SK-N-SH (cell line): ENCODE measurements at regions not wholly inside any gene's neighbourhood (a gene's known extent, or its start where the extent isn't known, plus 50 kb on each side); places are given as distances from the start of the nearest gene placed in this dataset.

Experiments used
- CTCF ChIA-PET: fragments of 300-600, 350-600 bp; formaldehyde crosslinking; extraction: SDS; loops from one replicate; lab custom pipeline; 2021; lab: Yijun Ruan, JAX
- POLR2A ChIA-PET: fragments of 350-600 bp; sonication (Branson Sonifier 250); formaldehyde crosslinking; extraction: SDS; loops from one replicate; lab custom pipeline; 2020; ENCODE audit warnings: antibody characterized with exemption, inconsistent platforms; lab: Yijun Ruan, JAX
- DNase-seq: peaks from one replicate; pipeline ENCODE4 v3.0.0; 2012
- H2AFZ ChIP-seq: fragments of 200-600 bp; sonication (generic); 2 replicates; pipeline ENCODE4 v1.8.1; 2016; ENCODE audit warnings: antibody characterized with exemption, mild to moderate bottlenecking, low read depth
- H3F3A ChIP-seq: fragments of 200-600 bp; sonication (generic); replicated peaks from 2 replicates; pipeline ENCODE3; 2016; ENCODE audit warnings: antibody characterized with exemption, mild to moderate bottlenecking; ENCODE audit not compliant: insufficient read depth
- H3K27ac ChIP-seq, 2 experiments: fragments of 200-500 bp in 1 of 2; fragments of 200-600 bp in 1 of 2; sonication (Bioruptor generic) in 1 of 2; sonication (generic), shearing (Covaris generic) in 1 of 2; 2 replicates each; pipeline versions ENCODE4 v1.5.1 to v1.6.1; 2014 to 2016; ENCODE audit warnings: low read depth in 2 of 2, inconsistent platforms in 1 of 2, low read length in 1 of 2, mild to moderate bottlenecking in 1 of 2, mixed read lengths in 1 of 2
- H3K27me3 ChIP-seq: fragments of 200-600 bp; sonication (generic), shearing (Covaris generic); 2 replicates; pipeline ENCODE4 v1.6.1; 2016; ENCODE audit warnings: mixed run types; ENCODE audit not compliant: insufficient read depth
- H3K36me3 ChIP-seq, 2 experiments: fragments of 200-500 bp in 1 of 2; fragments of 200-600 bp in 1 of 2; sonication (Bioruptor generic) in 1 of 2; sonication (generic) in 1 of 2; replicated peaks in 1 of 2; 2 replicates each; pipeline versions ENCODE3 to v1.5.1; 2014 to 2016; ENCODE audit warnings: low read length in 1 of 2, mild to moderate bottlenecking in 1 of 2; ENCODE audit not compliant: insufficient read depth in 2 of 2, control insufficient read depth in 1 of 2
- H3K4me1 ChIP-seq, 2 experiments: fragments of 200-500 bp in 1 of 2; fragments of 200-600 bp in 1 of 2; sonication (Bioruptor generic) in 1 of 2; sonication (generic), shearing (Covaris generic) in 1 of 2; 2 replicates each; pipeline versions ENCODE4 v1.5.1 to v1.6.1; 2014 to 2016; ENCODE audit warnings: low read depth in 1 of 2, low read length in 1 of 2, mixed run types in 1 of 2; ENCODE audit not compliant: insufficient read depth in 2 of 2, control insufficient read depth in 1 of 2
- H3K4me2 ChIP-seq: fragments of 200-600 bp; sonication (generic), shearing (Covaris generic); 2 replicates; pipeline ENCODE4 v1.6.1; 2017; ENCODE audit warnings: mixed run types
- H3K4me3 ChIP-seq, 2 experiments: fragments of 200-500 bp in 1 of 2; fragments of 200-600 bp in 1 of 2; sonication (Bioruptor generic) in 1 of 2; sonication (generic), shearing (Covaris generic) in 1 of 2; 2 replicates each; pipeline versions ENCODE4 v1.5.1 to v1.8.1; 2014 to 2016; ENCODE audit warnings: low read depth in 2 of 2, inconsistent platforms in 1 of 2, low read length in 1 of 2, mild to moderate bottlenecking in 1 of 2, mixed read lengths in 1 of 2, moderate library complexity in 1 of 2
- H3K79me2 ChIP-seq: fragments of 200-600 bp; sonication (generic); 2 replicates; pipeline ENCODE4 v1.8.1; 2017; ENCODE audit warnings: mild to moderate bottlenecking; ENCODE audit not compliant: insufficient read depth
- H3K9ac ChIP-seq: fragments of 200-600 bp; sonication (generic); 2 replicates; pipeline ENCODE4 v1.6.1; 2017; ENCODE audit warnings: mixed run types
- H3K9me2 ChIP-seq: fragments of 200-600 bp; sonication (generic); 2 replicates; pipeline ENCODE4 v1.6.1; 2017; ENCODE audit warnings: mixed run types
- H3K9me3 ChIP-seq: fragments of 200-600 bp; sonication (generic); 2 replicates; pipeline ENCODE4 v1.6.1; 2017; ENCODE audit warnings: mixed run types, mild to moderate bottlenecking, moderate library complexity
- H4K20me1 ChIP-seq: fragments of 200-600 bp; sonication (generic); 2 replicates; pipeline ENCODE4 v1.6.1; 2017; ENCODE audit warnings: mild to moderate bottlenecking, mixed run types; ENCODE audit not compliant: insufficient read depth
- ELF1 ChIP-seq: IDR thresholded peaks from 2 replicates; pipeline ENCODE4 v1.4.0; 2012
- EZH2phosphoT487 ChIP-seq: fragments of 200-600 bp; sonication (generic); IDR thresholded peaks from 2 replicates; pipeline ENCODE4 v1.6.1; 2017; ENCODE audit warnings: low read depth, mixed run types, mild to moderate bottlenecking, antibody characterized with exemption, moderate library complexity, borderline replicate concordance
- FOSL2 ChIP-seq: IDR thresholded peaks from 2 replicates; pipeline ENCODE4 v1.4.0; 2012; ENCODE audit warnings: low read depth, mild to moderate bottlenecking, moderate library complexity, borderline replicate concordance
- FOXJ3 ChIP-seq: sonication (generic); formaldehyde crosslinking; IDR thresholded peaks from 2 replicates; pipeline ENCODE4 v1.5.1; 2020; ENCODE audit warnings: mild to moderate bottlenecking, missing genetic modification reagents
- GABPA ChIP-seq: IDR thresholded peaks from 2 replicates; pipeline ENCODE4 v1.4.0; 2012; ENCODE audit warnings: low read depth, mild to moderate bottlenecking
- GATA2 ChIP-seq: sonication (generic); formaldehyde crosslinking; IDR thresholded peaks from 2 replicates; pipeline ENCODE4 v1.5.0; 2020; ENCODE audit warnings: mild to moderate bottlenecking, missing genetic modification reagents
- IRF3 ChIP-seq: fragments of 150-350 bp; IDR thresholded peaks from 2 replicates; pipeline ENCODE4 v1.6.1; 2016; ENCODE audit warnings: mild to moderate bottlenecking, low read depth, low read length
- JUND ChIP-seq: IDR thresholded peaks from 2 replicates; pipeline ENCODE4 v1.4.0; 2012
- MAX ChIP-seq: IDR thresholded peaks from 2 replicates; pipeline ENCODE4 v1.4.0; 2012; ENCODE audit warnings: low read depth
- MEF2A ChIP-seq: IDR thresholded peaks from 2 replicates; pipeline ENCODE4 v1.4.0; 2012; ENCODE audit warnings: low read depth, borderline replicate concordance
- NRF1 ChIP-seq: IDR thresholded peaks from 2 replicates; pipeline ENCODE4 v1.6.1; 2012; ENCODE audit warnings: low read depth, mild to moderate bottlenecking, low read length
- POLR2AphosphoS5 ChIP-seq: IDR thresholded peaks from 2 replicates; pipeline ENCODE4 v1.6.1; 2012; ENCODE audit warnings: low read depth, low read length
- RAD21 ChIP-seq: IDR thresholded peaks from 2 replicates; pipeline ENCODE4 v1.6.1; 2012; ENCODE audit warnings: mild to moderate bottlenecking, low read length
- RCOR1 ChIP-seq: fragments of 150-350 bp; IDR thresholded peaks from 2 replicates; pipeline ENCODE4 v1.6.1; 2017; ENCODE audit warnings: antibody characterized with exemption, low read length
- RXRA ChIP-seq: IDR thresholded peaks from 2 replicates; pipeline ENCODE4 v1.4.0; 2012; ENCODE audit warnings: low read depth, mild to moderate bottlenecking, borderline replicate concordance
- SIN3A ChIP-seq: IDR thresholded peaks from 2 replicates; pipeline ENCODE4 v1.6.1; 2012; ENCODE audit warnings: low read depth, mild to moderate bottlenecking, low read length, moderate library complexity, borderline replicate concordance
- SMC3 ChIP-seq: IDR thresholded peaks from 2 replicates; pipeline ENCODE4 v1.6.1; 2012; ENCODE audit warnings: low read depth, low read length, improper control_type of control experiment
- TCF12 ChIP-seq: IDR thresholded peaks from 2 replicates; pipeline ENCODE4 v1.4.0; 2012
- USF1 ChIP-seq: IDR thresholded peaks from 2 replicates; pipeline ENCODE4 v1.4.0; 2012; ENCODE audit warnings: low read depth, borderline replicate concordance
- YY1 ChIP-seq: IDR thresholded peaks from 2 replicates; pipeline ENCODE4 v1.4.0; 2012; ENCODE audit warnings: low read depth, mild to moderate bottlenecking
- ZBTB33 ChIP-seq: IDR thresholded peaks from 2 replicates; pipeline ENCODE4 v1.4.0; 2012; ENCODE audit warnings: low read depth, borderline replicate concordance
- WGBS: methylation state at CpG from one replicate; pipeline ENCODE4 v1.1.6; 2017; ENCODE audit warnings: low lambda C conversion rate; 5-methylcytosine and 5-hydroxymethylcytosine counted together

- TF ChIP-seq IRF3 = no peak
- no peak for TF ChIP-seq ZBTB33
- TF ChIP-seq, all 33 proteins: peak for 0
These were observed 188.5 kb upstream of the AGR3 start (continued) for GRCh38 chr7:17070231-17070708.

GRCh38 chr7:17071866-17072265 lies 190.1 kb upstream of the AGR3 start:
- no peak for TF ChIP-seq POLR2AphosphoS5
- no peak for TF ChIP-seq SIN3A
- no peak for TF ChIP-seq RXRA
- no peak for TF ChIP-seq USF1
- TF ChIP-seq EZH2phosphoT487 = no peak
- TF ChIP-seq FOXJ3 (CRISPR knock-in tag) = no peak
- TF ChIP-seq RCOR1 = no peak
- no peak for DNase-seq
- Histone ChIP-seq H3K9ac (no peak overlapping the region), H3K9me3 (no peaks in the 10 kb centered on the region), H3K9me2 (no peaks in the 10 kb centered on the region), H3K4me1 (no peaks in the 10 kb centered on the region), H3F3A (no peaks in the 10 kb centered on the region), H3K27me3 (peaks cover 32% of the 10 kb centered on the region), H3K79me2 (no peaks in the 10 kb centered on the region), H3K36me3 (no peaks in the 10 kb centered on the region), H3K4me2 (no peak overlapping the region), H3K27ac (no peak overlapping the region), H3K4me3 (no peak overlapping the region), H2AFZ (no peak overlapping the region), H4K20me1 (no peaks in the 10 kb centered on the region)
- CTCF ChIA-PET = no interaction called here
- WGBS = 10% methylated on average over 1 of the region's 1 CpG
- POLR2A ChIA-PET = no interaction called here

- H3K9ac ChIP-seq = no peak overlapping the region
- H3K4me3 ChIP-seq = no peak overlapping the region
- no peak overlapping the region for H3K27ac ChIP-seq
- WGBS = 24% methylated on average over 6 of the region's 6 CpGs
- CTCF ChIA-PET = no interaction called here
- H3K9me2 ChIP-seq = no peaks in the 10 kb centered on the region
- no peaks in the 10 kb centered on the region for H3K79me2 ChIP-seq
- H3K4me2 ChIP-seq = no peak overlapping the region
- no peaks in the 10 kb centered on the region for H4K20me1 ChIP-seq
- H3F3A ChIP-seq = no peaks in the 10 kb centered on the region
- DNase-seq = no peak
- peaks cover 2% of the 10 kb centered on the region; the same call in 1 of the 2 replicates for H3K27me3 ChIP-seq
- no peak overlapping the region for H2AFZ ChIP-seq
- no peaks in the 10 kb centered on the region for H3K36me3 ChIP-seq
- no peaks in the 10 kb centered on the region for H3K4me1 ChIP-seq
- H3K9me3 ChIP-seq = 0 out of 2 replicates have a peak, but pooled peaks cover 5% of the 10 kb centered on the region
- POLR2A ChIA-PET = no interaction called here
- TF ChIP-seq GATA2 (CRISPR knock-in tag) = no peak
- no peak for TF ChIP-seq TCF12
- no peak for TF ChIP-seq SIN3A
- TF ChIP-seq JUND = no peak
- TF ChIP-seq ELF1 = no peak
- TF ChIP-seq ZBTB33 = no peak
- TF ChIP-seq RCOR1 = no peak
- TF ChIP-seq NRF1 = no peak
- no peak for TF ChIP-seq MAX
- TF ChIP-seq RAD21 = no peak
- TF ChIP-seq FOSL2 = no peak
- TF ChIP-seq SMC3 = no peak
- no peak for TF ChIP-seq YY1
- TF ChIP-seq GABPA = no peak
- no peak for TF ChIP-seq RXRA
- no peak for TF ChIP-seq POLR2AphosphoS5
- TF ChIP-seq MEF2A = no peak
These were observed 193.9 kb upstream of the AGR3 start for GRCh38 chr7:17075601-17076255.
